Anterior cingulate cortex (tissue), 58 donors: ENCODE measurements at regions not wholly inside any gene's neighbourhood (a gene's known extent, or its start where the extent isn't known, plus 50 kb on each side); places are given as distances from the start of the nearest gene placed in this dataset.
A peak's percentile ranks its signal among the peaks of the same experiment; 100 is the strongest.
"Not testable (repeated sequence)": the region's sequence is repeated elsewhere in the genome, so short reads cannot be mapped to it uniquely, and the experiment has no call there.

ENCODE experiments used
- DNase-seq, 58 donors: peaks; one replicate each; lab custom pipeline; 2025; lab: John Stamatoyannopoulos, UW

DNA sequence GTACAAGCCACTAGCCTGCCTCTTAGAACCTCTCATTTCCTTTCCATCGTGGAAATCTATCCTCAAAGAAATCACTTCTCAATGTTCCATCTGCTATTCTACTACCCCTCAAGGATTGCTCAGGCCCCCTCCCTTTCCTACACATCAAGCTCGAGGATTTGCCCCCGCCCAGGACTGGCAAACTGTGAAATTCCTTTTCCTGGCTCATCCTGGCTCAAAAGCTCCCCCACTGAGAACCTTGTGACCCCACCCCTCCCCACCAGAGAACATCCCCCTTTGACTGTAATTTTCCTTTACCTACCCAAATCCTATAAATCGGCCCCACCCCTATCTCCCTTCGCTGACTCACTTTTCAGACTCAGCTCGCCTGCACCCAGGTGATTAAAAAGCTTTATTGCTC is 1103.3 kb upstream of the FAM98A start:
- DNase-seq = not testable (repeated sequence)

DNA sequence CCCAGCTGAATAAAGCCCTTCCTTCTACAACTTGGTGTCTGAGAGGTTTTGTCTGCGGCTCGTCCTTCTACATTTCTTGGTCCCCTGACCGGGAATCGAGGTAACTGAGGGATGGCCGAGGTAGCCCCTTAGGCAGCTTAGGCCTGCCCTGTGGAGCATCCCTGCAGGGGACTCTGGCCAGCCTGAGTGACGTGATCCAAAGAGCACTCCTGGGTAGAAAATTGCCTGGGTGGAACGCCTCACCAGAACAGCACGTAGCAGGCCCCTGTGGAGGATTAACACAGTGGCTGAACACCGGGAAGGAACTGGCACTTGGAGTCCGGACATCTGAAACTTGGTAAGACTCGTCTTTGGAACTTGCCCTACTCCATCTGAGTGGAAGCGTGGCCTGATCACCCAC is 1078.5 kb upstream of the FAM98A start:
- not testable (repeated sequence) for DNase-seq

DNA sequence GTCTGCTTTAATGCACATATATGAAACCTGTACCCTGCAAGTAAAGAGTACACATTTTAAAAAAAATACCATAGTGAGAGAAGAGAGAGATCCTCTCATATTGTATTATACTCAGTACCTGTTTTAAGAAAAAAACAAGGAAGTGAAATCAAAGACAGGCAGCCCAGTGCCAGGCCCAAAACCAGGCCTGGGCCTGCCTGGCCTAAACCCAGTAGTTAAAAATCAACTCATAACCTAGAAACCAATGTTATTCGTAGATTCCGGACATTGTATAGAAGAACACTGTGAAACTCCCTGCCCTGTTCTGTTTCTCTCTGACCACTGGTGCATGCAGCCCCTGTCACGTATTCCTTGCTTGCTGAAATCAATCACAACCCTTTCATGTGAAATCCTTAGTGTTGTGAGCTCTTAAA is 1078.0 kb upstream of the FAM98A start:
- DNase-seq = not testable (repeated sequence)

DNA sequence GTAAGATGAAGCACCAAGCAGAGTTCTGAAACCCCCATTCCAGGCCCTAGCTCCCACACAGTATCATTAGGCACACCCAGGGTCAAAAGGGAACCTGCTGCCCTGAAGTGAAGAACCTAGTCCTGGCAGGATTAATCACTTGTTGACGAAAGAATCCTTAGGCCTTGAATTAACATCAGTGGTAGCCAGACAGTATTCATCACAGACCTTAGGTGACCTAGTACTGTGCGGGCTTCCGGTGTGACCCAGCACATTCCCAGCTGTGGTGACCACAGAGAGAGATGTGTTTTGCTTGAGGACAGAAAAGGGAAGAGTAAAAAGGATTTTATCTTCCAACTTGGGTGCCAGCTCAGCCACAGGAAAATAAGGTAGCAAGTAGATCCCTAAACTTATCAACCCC is 1071.4 kb upstream of the FAM98A start:
- DNase-seq = no peak

DNA sequence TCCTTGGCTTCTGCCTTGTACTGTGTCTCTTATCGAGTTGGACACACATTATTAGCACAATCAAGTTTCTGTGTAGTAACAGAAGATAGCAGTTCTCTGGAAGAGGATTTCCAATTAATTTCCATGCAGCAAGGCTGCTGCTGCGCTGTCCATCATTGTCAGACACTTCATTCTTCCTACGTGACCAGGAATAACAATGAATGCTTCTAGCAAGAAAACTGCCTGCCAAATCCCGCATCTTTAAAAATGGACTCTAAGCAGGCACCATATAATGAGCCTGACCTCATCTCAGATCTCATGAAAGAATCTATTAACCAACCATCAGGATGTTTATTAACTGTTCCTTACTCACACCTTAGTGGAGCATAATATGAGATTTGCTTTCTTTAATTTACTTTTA is 1067.7 kb upstream of the FAM98A start:
- DNase-seq = no peak

DNA sequence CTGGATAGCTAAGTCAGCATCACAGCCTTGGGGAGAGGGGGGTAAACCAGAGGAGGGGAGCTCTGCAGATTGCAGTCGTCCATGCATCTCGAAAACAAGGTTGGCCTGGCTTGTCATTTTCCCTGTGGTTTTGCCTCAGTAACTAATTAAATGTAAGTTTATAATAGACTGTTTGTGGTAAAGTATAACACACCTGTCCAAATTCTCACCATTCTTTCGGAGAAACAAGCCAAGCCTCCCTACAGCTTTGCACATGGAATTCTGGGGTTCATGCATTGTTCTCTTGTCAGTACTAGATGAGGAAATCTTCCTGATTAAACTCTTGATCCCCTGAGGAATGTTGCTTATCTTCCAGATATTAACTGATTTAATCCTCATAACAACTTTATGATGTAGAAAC is 1065.2 kb upstream of the FAM98A start:
- no peak for DNase-seq

DNA sequence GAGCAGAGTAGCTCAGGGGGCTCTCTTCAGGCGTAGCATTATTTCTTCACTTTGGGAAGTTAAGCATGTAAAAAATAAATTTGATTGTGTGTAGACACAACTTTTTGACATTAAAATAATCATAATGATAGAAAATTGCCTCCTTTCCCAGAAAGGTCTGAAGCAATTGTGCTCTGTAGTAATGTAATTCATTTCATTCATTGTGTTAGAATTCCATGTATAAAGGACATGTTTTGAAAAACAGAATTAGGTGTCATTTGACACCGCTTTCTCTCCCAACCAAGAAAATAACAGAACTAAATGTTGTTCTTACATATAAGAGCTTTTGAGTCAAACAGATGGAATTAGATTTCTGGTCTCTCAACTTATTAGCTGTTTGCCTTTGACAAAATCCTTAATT is 1064.2 kb upstream of the FAM98A start:
- no peak for DNase-seq

DNA sequence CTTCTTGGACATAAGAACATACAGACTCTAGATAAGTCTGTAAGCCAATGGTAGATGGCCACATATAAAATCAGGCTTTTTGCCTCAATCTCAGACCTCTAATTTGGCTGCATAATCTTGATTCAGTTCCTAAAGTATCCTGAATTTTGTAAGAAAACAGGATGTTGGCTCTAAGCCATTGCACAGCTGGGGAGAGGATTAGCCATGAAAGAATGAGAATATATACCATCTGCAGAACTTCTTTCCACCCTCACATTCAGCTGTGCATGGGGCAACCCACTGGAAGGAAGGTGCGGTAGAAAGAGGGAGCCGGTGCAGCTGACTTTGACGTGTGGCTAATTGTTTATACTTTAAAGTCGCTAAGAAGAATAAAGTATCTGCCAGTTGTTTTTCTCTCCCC is 1061.6 kb upstream of the FAM98A start:
- DNase-seq = no peak

DNA sequence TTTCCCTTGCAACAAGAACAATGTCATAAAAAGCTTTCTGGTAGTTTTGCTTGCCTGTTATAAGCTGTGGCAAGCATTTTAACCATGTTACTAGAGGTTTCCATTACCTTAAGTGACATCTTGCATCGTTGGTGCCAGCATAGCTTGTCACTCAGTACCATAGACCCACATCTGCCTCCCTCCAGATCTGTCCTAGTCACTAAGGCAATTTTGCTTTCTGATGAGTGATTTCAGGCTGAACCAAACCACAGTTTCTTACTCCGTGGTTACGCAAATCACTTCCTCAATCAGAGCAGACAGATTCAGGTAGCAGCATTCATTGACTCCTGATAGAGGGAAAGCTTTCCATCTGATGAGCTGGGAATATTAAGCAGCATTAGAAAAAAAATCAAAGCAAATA is 1057.5 kb upstream of the FAM98A start:
- DNase-seq = no peak

DNA sequence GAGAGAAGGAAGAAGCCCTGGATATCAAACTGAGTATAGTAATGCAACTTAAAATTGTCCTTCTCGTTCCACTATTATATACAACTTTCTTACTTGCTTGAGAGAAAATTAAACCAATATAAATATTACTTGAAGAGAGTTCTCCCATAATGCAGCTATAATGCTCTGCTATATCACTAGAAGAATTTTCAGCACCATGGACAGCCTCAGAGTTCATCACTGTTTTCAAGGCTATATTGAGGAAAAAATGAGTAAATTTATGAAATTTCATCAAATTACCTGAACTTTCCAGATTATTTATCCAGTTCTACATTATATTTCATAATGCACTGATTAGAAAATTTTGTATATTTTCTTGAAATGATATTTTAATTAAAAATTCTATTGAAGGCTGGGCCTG is 1053.5 kb upstream of the FAM98A start:
- no peak for DNase-seq

DNA sequence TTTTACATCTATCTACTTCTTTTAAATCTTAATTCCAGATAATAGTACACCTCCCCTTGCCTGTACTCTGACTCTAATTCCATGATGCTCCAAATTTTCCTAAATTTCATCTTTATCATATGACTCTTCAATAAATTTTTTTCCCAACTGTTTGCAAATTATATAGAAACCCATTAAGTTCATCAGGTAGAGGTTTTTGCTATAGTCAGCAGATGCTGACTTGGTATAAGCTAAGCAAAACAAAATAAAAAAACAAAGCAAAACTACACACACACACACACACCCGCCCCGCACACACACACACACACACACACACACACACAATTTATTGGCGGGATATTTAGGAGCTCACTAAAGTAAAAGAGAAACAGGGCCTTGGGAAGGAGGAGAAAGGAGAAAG is 1047.8 kb upstream of the FAM98A start:
- no peak for DNase-seq

DNA sequence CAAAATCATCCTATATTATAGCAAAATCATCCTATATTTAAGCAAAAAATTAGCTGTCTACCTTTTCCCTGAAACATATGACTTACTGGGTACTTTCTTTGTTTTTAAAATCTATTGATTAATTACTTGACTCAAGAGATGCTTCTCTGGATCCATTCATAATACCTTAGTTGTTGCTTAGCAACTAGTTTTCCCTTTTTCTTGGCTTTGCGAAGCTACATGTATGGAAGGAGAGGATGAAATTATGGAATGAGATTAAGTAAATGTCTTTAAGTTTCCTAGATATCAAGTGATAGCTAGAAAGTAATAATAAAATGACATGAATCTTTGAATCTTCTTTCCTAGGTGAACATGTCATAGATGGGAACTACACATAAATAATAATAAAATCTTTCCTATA is 1033.2 kb upstream of the FAM98A start:
- no peak for DNase-seq

DNA sequence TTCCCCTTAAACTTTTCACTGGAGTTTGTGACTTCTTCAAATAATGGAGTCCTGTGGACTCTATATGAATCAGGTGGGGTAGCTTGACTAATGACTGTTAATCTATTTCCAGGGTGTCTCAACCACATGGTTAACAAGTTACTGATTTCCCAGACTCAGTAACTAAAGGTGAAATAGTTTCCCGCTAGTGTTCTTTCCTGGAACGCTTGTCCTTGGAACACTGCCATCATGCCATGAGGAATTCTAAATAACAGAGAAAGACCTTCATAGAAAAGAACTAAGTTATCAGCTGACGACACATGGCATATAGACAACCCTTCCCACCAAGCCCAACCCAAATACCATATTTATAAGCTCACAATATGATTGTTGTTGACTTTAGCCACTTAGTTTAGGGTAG is 1027.9 kb upstream of the FAM98A start:
- no peak for DNase-seq

DNA sequence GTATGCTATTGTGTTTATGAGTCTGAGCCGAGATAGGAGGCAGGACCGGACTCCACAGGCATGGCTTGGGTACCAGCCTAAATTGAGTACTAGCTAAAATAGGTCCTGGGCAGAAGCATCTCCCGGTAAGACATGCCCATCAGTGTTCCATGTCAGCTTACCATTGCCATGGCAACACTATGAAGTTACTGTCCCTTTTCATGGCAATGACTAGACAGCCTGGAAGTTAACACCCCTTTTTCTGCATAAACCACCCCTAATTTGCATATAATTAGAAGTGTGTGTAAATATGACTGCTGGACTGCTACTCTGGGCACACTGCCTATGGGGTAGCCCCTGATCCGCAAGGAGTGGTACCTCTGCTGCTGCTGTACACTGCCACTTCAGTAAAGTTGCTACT is 1005.1 kb upstream of the FAM98A start:
- DNase-seq = no peak

DNA sequence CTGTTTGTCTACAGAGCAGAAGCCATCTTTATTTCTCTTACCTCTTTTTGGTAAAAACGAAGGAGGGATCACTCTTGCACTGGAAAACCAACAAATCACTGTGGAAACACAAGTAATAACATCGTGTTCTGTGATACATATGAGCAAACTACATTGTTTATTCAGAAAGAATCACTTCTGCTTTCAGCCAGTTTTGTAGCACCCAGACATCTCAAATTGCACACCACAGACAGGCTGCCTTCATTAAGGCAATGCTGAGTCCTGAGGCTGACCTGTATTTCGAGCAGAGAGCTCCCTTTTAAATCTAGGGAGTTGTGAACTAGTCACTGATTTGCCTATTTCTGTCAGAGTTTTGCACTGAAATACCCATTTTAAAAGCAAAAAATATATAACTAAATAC is 1003.2 kb upstream of the FAM98A start:
- no peak for DNase-seq

DNA sequence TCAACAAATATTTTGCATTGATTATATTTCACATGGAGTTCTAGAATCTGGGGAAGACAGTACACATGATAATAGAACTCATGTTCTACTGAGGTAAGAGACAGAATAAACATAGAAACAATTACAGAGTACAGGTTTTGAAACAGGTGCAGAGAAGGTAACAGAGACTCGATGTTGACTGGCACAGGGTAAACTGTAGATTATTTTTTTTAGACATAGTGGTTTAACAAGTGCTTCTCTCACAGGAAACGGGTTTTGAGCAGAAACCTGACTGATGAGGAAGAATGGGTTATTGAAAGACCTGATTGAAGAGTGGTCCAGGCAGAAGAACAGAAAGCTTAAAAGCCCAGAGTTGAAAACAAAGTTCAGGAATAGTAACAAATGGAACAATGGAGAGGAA is 1002.5 kb upstream of the FAM98A start:
- DNase-seq = no peak

DNA sequence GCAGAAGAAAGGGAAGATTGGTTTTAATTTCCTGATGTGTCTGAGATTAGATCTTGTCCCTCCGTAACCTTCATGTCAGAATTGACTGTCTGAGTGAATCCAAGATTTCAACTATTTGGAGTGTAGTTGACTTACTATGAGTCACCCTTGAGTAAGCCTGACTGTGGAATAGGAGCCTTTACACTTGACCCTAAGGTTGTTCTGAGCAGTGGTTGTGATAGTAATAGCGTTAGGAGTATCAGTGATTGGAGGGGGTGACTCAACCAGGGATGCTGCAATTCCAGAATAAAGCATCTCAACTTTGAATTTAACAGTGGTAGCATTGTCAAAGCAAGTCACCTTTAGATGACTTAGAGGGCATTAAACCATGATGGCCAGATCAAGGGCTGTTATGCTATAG is 979.5 kb upstream of the FAM98A start:
- no peak for DNase-seq

DNA sequence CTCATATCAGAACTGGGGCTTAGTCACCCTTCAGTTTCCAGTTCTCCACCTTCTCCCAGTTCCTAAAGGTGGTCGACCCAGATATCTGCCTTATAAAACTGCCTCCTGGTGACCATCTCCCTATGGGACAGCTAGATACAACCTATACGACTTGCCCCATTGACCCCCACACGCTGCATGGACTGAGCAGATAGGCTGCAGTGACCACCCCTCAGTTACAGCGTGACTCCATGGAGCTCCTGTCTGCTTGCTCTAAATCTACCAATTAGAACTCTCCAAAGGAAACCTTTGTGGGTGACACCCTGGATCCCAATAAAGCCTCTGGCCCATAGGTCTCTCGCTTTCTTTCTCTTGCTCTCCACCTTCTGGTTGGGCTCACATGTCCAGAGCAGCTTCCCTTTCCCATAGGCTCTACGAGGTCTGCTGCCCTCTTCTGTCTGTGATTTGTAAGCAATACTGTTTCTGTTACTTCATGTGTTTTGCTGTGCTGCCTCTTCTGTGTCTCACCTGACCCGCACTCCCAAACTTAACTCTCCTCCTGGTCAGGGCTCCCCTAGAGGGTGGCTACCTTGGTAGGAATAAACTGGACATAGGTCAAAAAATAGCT is 971.3 kb upstream of the FAM98A start:
- DNase-seq = peak in 10 of 58 donors; percentile 0 to 19 (median 3)

DNA sequence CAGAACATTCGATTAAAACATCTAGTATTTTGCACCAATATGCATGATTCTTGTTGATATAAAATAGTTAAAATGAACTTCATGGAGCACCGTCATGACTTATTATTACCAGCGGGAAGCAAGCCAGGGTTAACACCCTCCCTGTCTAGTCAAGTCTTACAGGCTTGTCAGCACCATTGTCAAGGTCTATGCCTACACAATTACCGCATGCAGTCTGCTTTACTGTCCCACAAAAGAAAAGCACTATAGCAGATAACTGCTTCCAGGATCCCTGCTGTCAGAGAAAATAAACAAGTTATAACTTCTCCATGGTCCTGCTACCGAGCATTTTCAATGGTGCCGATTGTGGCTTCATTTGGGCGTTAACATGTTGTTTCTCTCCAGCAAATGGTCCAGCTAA is 968.0 kb upstream of the FAM98A start:
- DNase-seq = no peak

DNA sequence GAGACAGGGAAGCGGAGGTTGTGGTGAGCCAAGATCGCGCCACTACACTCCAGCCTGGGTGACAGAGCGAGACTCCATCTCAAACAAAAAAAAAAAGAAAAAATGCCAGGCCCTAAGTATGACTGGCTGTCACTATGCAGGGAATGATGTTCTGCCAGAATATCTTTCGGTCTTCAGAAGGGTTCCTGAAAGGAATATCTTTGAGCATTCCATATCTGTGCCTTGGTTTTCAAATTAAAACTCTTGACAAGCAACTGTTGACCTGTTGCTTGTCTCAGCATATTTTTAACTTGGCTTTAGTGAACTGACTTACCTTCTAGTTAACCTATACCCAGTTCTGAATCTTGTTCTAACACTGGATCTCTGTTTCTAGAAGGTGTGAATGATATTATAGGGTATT is 953.2 kb upstream of the FAM98A start:
- DNase-seq = no peak

DNA sequence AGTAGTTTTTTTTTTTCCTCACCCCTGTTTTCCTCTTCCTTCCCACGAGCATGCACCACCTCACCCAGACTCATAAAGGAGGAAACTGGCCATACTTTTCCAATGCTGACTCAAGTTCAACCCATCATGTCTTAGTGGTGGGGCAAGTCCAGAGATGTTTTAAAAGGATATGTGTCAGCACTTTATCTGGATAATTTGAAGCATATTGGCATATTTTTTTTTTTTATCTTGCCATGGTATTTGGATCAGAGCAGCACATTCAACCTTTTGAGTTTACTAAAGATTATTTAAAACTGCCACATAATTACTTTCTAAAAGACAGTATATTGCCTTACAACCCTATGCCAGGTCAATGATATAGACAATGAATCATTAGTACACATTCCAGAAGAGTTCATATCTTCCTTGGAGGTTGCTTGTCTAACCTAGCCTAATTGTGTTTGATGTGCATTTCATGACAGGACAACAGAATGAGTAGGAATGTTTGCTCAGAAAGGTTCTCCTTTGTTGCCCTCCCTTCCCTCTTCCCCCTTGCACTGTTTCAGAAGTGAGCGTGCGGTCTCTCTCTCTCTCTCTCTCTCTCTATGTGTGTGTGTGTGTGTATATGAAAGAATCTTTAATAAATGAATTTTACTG is 950.7 kb upstream of the FAM98A start:
- DNase-seq = no peak

DNA sequence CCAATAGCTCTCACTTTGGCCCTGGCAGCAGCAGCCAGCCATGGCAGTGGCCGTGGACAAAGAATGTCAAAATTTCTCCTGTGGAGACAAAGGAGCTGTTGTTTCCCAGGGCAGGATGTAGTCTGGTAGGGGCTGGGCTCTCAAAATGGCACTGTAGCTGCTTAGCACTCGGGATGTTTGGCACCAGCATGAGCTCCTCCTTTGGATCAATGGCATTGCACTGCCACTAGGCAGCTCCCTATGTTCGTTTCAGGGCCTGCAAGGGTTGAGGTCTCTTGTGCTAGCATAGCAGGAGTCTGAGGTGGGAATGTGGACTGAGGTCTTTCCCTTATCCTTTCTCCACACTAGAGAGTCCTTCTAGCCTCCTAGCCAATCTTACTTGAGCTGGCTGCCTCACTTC is 948.8 kb upstream of the FAM98A start:
- no peak for DNase-seq

DNA sequence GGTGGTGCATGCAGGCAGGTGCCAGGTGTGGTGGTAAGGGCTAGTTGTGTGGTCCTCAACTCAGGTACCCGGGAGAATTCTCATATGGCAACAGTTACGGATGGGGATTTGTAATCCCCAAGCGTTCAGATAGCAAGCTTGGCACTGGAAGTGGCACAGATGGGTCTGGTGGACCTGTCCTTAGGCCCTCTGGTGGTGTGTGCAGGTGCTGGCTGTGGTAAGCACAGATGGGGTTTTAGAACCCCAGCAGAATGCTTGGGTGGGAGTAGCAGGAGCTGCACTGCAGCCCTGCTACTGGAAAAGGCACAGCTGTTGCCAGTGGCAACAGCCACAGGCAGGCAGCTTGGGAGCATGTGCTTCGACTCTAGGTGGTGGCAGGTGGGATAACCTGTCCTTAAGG is 948.2 kb upstream of the FAM98A start:
- no peak for DNase-seq
